ENCODE measurements at regions not wholly inside any gene's neighbourhood (a gene's known extent, or its start where the extent isn't known, plus 50 kb on each side); places are given as distances from the start of the nearest gene placed in this dataset.

GRCh38 chr3:115550285-115550761 is 73.0 kb upstream of the GAP43 start:
- no peaks in the 10 kb centered on the region for H3K36me3 ChIP-seq (ENCODE audit: control insufficient read depth, insufficient read depth, low read length)
- DNase-seq (ENCODE audit: low read depth): no peak
- H3K4me3 ChIP-seq (ENCODE audit: low read depth, low read length): no peak overlapping the region
- no peak for TF ChIP-seq CTCF (IDR thresholded peaks at IDR 0.05; ENCODE audit: insufficient read depth, low read length, poor library complexity, severe bottlenecking)
- no peaks in the 10 kb centered on the region for H3K27me3 ChIP-seq (ENCODE audit: control insufficient read depth, insufficient read depth, low read length)

GRCh38 chr3:115551016-115551415 is 72.3 kb upstream of the GAP43 start:
- no peak for DNase-seq (ENCODE audit: low read depth)
- Histone ChIP-seq H3K27me3 (ENCODE audit: control insufficient read depth, insufficient read depth, low read length) (no peaks in the 10 kb centered on the region), H3K4me3 (ENCODE audit: low read depth, low read length) (no peak overlapping the region), H3K36me3 (ENCODE audit: control insufficient read depth, insufficient read depth, low read length) (no peaks in the 10 kb centered on the region)
- TF ChIP-seq CTCF (IDR thresholded peaks at IDR 0.05; ENCODE audit: insufficient read depth, low read length, poor library complexity, severe bottlenecking): no peak

GRCh38 chr3:115552007-115552406 is 71.3 kb upstream of the GAP43 start:
- H3K27me3 ChIP-seq (ENCODE audit: control insufficient read depth, insufficient read depth, low read length): no peaks in the 10 kb centered on the region
- TF ChIP-seq CTCF (IDR thresholded peaks at IDR 0.05; ENCODE audit: insufficient read depth, low read length, poor library complexity, severe bottlenecking): no peak
- no peaks in the 10 kb centered on the region for H3K36me3 ChIP-seq (ENCODE audit: control insufficient read depth, insufficient read depth, low read length)
- no peak for DNase-seq (ENCODE audit: low read depth)
- no peak overlapping the region for H3K4me3 ChIP-seq (ENCODE audit: low read depth, low read length)

- TF ChIP-seq CTCF (IDR thresholded peaks at IDR 0.05; ENCODE audit: insufficient read depth, low read length, poor library complexity, severe bottlenecking): no peak
- no peak for DNase-seq (ENCODE audit: low read depth)
Observed at GRCh38 chr3:115553796-115554486, 69.4 kb upstream of the GAP43 start.

GRCh38 chr3:115554487-115554807 is 68.9 kb upstream of the GAP43 start:
- no peaks in the 10 kb centered on the region for H3K36me3 ChIP-seq (ENCODE audit: control insufficient read depth, insufficient read depth, low read length)
- DNase-seq (ENCODE audit: low read depth): no peak
- TF ChIP-seq CTCF (IDR thresholded peaks at IDR 0.05; ENCODE audit: insufficient read depth, low read length, poor library complexity, severe bottlenecking): no peak
- no peaks in the 10 kb centered on the region for H3K27me3 ChIP-seq (ENCODE audit: control insufficient read depth, insufficient read depth, low read length)
- no peak overlapping the region for H3K4me3 ChIP-seq (ENCODE audit: low read depth, low read length)

More at GRCh38 chr3:115553796-115554486, 69.4 kb upstream of the GAP43 start:
- H3K27me3 ChIP-seq (ENCODE audit: control insufficient read depth, insufficient read depth, low read length): no peaks in the 10 kb centered on the region
- no peak overlapping the region for H3K4me3 ChIP-seq (ENCODE audit: low read depth, low read length)
- no peaks in the 10 kb centered on the region for H3K36me3 ChIP-seq (ENCODE audit: control insufficient read depth, insufficient read depth, low read length)
